ENCODE measurements at regions not wholly inside any gene's neighbourhood (a gene's known extent, or its start where the extent isn't known, plus 50 kb on each side); places are given as distances from the start of the nearest gene placed in this dataset.

GRCh38 chr2:401019-401679 lies 113.3 kb upstream of the ALKAL2 start:
- WGBS (ENCODE audit: insufficient coverage, insufficient read length): no CpG with 5 or more reads among the region's 14 CpGs
- H3K36me3 ChIP-seq (ENCODE audit: control insufficient read depth, insufficient read depth, low read length): no peaks in the 10 kb centered on the region

GRCh38 chr2:397926-398325 lies 110.0 kb upstream of the ALKAL2 start:
- DNase-seq (ENCODE audit: low read depth, low spot score): no peak
- Histone ChIP-seq H3K36me3 (ENCODE audit: control insufficient read depth, insufficient read depth, low read length) (no peaks in the 10 kb centered on the region), H3K27me3 (ENCODE audit: control insufficient read depth, insufficient read depth, low read length) (no peaks in the 10 kb centered on the region; the same call in 1 of the 2 replicates), H3K4me3 (ENCODE audit: low read length) (no peak overlapping the region), H3K4me1 (ENCODE audit: control insufficient read depth, insufficient read depth, low read length) (no peaks in the 10 kb centered on the region), H3K27ac (ENCODE audit: low read length) (no peak overlapping the region), H3K9me3 (ENCODE audit: control insufficient read depth, insufficient read depth, low read length) (no peaks in the 10 kb centered on the region)
- 100% methylated on average over 1 of the region's 9 CpGs for WGBS (ENCODE audit: insufficient coverage, insufficient read length)

More at GRCh38 chr2:401019-401679, 113.3 kb upstream of the ALKAL2 start:
- DNase-seq (ENCODE audit: low read depth, low spot score): no peak
- H3K27ac ChIP-seq (ENCODE audit: low read length): no peak overlapping the region
- H3K4me3 ChIP-seq (ENCODE audit: low read length): no peak overlapping the region
- H3K27me3 ChIP-seq (ENCODE audit: control insufficient read depth, insufficient read depth, low read length): no peaks in the 10 kb centered on the region; the same call in 1 of the 2 replicates
- H3K9me3 ChIP-seq (ENCODE audit: control insufficient read depth, insufficient read depth, low read length): no peaks in the 10 kb centered on the region
- no peaks in the 10 kb centered on the region for H3K4me1 ChIP-seq (ENCODE audit: control insufficient read depth, insufficient read depth, low read length)

GRCh38 chr2:397521-397920 lies 109.6 kb upstream of the ALKAL2 start:
- DNase-seq (ENCODE audit: low read depth, low spot score): no peak
- H3K9me3 ChIP-seq (ENCODE audit: control insufficient read depth, insufficient read depth, low read length): no peaks in the 10 kb centered on the region
- no peaks in the 10 kb centered on the region; the same call in 1 of the 2 replicates for H3K27me3 ChIP-seq (ENCODE audit: control insufficient read depth, insufficient read depth, low read length)
- no peak overlapping the region for H3K4me3 ChIP-seq (ENCODE audit: low read length)
- no CpG with 5 or more reads among the region's 14 CpGs for WGBS (ENCODE audit: insufficient coverage, insufficient read length)
- no peak overlapping the region for H3K27ac ChIP-seq (ENCODE audit: low read length)
- H3K36me3 ChIP-seq (ENCODE audit: control insufficient read depth, insufficient read depth, low read length): no peaks in the 10 kb centered on the region
- no peaks in the 10 kb centered on the region for H3K4me1 ChIP-seq (ENCODE audit: control insufficient read depth, insufficient read depth, low read length)

DNA sequence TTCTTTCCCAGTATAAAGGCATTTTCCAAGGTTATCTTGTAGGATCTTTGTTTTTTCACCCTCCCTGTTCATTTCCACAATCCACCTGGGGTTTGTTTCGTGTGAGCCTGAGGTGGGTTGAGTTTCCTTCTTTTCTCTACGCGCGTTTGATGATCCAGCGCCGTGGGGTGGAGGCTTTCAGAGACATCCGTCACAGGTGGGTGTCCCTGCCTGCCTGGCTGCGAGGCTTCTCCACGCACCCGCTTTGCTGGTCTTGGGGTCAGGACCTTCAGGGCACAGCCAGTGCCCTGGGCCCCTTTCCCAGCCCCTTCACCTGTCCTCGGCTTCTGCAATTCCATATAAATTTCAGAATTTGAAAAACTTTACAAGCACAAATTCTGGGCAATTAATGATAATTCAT lies 109.0 kb upstream of the ALKAL2 start:
- no peaks in the 10 kb centered on the region for H3K9me3 ChIP-seq (ENCODE audit: control insufficient read depth, insufficient read depth, low read length)
- H3K4me1 ChIP-seq (ENCODE audit: control insufficient read depth, insufficient read depth, low read length): no peaks in the 10 kb centered on the region
- H3K36me3 ChIP-seq (ENCODE audit: control insufficient read depth, insufficient read depth, low read length): no peaks in the 10 kb centered on the region
- no peak for DNase-seq (ENCODE audit: low read depth, low spot score)
- H3K27me3 ChIP-seq (ENCODE audit: control insufficient read depth, insufficient read depth, low read length): no peaks in the 10 kb centered on the region; the same call in 1 of the 2 replicates
- no peak overlapping the region for H3K27ac ChIP-seq (ENCODE audit: low read length)
- H3K4me3 ChIP-seq (ENCODE audit: low read length): no peak overlapping the region
- no CpG with 5 or more reads among the region's 11 CpGs for WGBS (ENCODE audit: insufficient coverage, insufficient read length)

DNA sequence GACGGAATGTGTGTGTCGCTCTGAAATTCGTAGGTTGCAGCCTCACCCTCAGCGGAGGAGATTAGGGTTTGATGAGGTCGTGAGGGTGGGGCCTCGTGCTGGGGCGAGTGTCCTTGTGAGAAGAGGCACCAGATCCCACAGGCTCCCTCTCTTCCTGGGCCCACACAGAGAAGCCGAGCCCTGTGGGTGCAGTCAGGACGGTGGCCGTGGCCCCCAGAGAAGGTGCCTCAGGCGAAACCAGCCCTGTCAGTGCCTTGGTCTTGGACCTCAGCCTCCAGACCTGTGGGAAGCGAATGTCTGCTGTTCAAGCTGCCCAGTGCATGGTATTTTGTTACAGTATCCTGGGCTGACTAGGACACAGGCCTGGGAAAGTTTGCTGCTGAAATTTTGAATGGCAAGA lies 108.0 kb upstream of the ALKAL2 start:
- Histone ChIP-seq H3K36me3 (ENCODE audit: control insufficient read depth, insufficient read depth, low read length) (no peaks in the 10 kb centered on the region), H3K4me3 (ENCODE audit: low read length) (no peak overlapping the region), H3K27ac (ENCODE audit: low read length) (no peak overlapping the region), H3K27me3 (ENCODE audit: control insufficient read depth, insufficient read depth, low read length) (no peaks in the 10 kb centered on the region; the same call in 1 of the 2 replicates), H3K4me1 (ENCODE audit: control insufficient read depth, insufficient read depth, low read length) (no peaks in the 10 kb centered on the region), H3K9me3 (ENCODE audit: control insufficient read depth, insufficient read depth, low read length) (no peaks in the 10 kb centered on the region)
- no peak for DNase-seq (ENCODE audit: low read depth, low spot score)
- no CpG with 5 or more reads among the region's 12 CpGs for WGBS (ENCODE audit: insufficient coverage, insufficient read length)

DNA sequence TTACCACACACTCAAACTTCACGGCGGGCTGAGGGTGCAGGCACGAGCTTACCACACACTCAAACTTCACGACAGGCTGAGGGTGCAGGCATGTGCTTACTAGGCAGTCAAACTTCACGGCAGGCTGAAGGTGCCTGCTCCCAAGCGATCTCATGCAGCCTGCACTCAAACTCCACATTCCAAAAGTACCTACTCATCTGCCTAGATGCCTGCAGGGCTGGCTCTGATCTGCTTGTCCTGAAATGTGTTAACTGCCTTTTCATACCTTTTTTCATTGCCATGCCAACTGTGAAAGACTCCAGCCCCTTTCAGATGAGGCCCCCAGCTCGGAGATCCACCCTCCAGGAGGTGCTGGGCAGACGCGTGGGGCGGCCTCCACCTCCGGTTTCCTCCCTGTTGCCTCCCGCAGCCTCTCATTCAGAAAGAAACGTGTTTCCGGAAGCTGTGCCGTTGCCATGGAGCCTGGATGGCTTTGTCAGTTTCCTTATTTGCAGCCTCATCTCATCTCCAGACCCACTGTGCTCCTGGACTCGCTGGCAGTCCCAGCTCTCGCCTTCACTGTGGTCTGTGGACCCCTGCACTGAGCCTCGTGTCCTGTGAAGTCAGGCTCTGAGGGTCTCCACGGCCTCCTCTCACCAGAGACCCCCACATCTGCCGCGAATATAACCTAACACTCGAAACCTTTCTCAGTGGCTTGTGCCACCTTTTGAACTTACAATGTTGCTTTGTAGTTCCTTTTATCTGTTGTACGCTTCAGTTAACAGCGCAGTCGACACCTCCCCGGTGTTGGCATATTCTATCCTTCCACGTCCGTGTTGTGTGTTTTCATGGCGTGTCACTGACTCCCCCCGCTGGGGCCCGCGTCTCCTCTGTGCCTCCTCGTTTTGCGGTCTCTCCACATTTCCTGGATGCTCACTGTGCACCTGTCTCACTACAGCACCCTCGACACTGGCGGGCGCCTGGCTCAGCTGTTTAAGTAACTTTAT lies 106.1 kb upstream of the ALKAL2 start:
- DNase-seq (ENCODE audit: low read depth, low spot score): no peak
- H3K4me3 ChIP-seq (ENCODE audit: low read length): no peak overlapping the region
- no CpG with 5 or more reads among the region's 37 CpGs for WGBS (ENCODE audit: insufficient coverage, insufficient read length)

GRCh38 chr2:392926-393280 lies 105.0 kb upstream of the ALKAL2 start:
- Histone ChIP-seq H3K27ac (ENCODE audit: low read length) (no peak overlapping the region), H3K4me3 (ENCODE audit: low read length) (no peak overlapping the region), H3K4me1 (ENCODE audit: control insufficient read depth, insufficient read depth, low read length) (no peaks in the 10 kb centered on the region), H3K27me3 (ENCODE audit: control insufficient read depth, insufficient read depth, low read length) (no peaks in the 10 kb centered on the region), H3K36me3 (ENCODE audit: control insufficient read depth, insufficient read depth, low read length) (no peaks in the 10 kb centered on the region), H3K9me3 (ENCODE audit: control insufficient read depth, insufficient read depth, low read length) (no peaks in the 10 kb centered on the region)
- DNase-seq (ENCODE audit: low read depth, low spot score): no peak
- WGBS (ENCODE audit: insufficient coverage, insufficient read length): no CpG with 5 or more reads among the region's 9 CpGs

More for the DNA sequence above, 106.1 kb upstream of the ALKAL2 start:
- no peaks in the 10 kb centered on the region; the same call in 1 of the 2 replicates for H3K27me3 ChIP-seq (ENCODE audit: control insufficient read depth, insufficient read depth, low read length)
- no peaks in the 10 kb centered on the region for H3K4me1 ChIP-seq (ENCODE audit: control insufficient read depth, insufficient read depth, low read length)
- H3K36me3 ChIP-seq (ENCODE audit: control insufficient read depth, insufficient read depth, low read length): no peaks in the 10 kb centered on the region
- H3K9me3 ChIP-seq (ENCODE audit: control insufficient read depth, insufficient read depth, low read length): no peaks in the 10 kb centered on the region
- no peak overlapping the region for H3K27ac ChIP-seq (ENCODE audit: low read length)

DNA sequence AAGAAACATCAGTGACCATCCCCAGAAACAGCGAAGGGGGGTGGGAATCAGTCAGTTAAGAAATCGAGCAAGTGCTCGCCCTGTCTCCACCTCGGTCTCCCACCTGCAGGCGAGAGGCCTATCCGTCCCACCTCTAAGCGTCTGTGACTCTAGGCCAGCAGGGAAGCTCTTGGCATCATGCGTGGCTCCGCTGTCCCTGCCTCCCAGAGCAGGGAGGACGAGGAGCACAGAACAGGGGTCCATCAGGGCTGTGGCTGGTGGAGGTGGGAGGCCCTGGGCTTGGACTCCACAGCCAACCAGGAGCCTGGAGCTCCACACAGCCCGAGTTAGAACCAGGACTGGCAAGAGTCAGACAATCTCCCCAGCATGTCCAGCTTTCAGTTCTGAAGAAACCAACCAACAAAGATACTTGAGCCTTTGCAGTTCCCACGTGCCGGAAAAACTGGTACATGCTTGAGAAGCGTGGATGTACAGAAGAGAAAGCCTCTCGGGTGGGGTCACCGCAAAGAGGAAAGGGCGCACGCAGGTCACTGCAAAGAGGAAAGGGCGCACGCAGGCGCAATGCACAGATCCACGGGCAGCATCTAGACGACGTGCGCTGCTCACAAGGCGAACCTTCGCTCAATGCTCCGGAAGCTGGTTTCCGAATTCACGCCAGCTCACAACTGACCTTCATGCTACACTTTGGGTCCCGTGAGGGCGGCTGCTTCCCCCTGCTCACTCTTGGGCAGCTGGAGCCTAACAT lies 104.5 kb upstream of the ALKAL2 start:
- H3K27ac ChIP-seq (ENCODE audit: low read length): no peak overlapping the region
- H3K9me3 ChIP-seq (ENCODE audit: control insufficient read depth, insufficient read depth, low read length): no peaks in the 10 kb centered on the region
- H3K27me3 ChIP-seq (ENCODE audit: control insufficient read depth, insufficient read depth, low read length): no peaks in the 10 kb centered on the region
- H3K4me3 ChIP-seq (ENCODE audit: low read length): no peak overlapping the region
- no peak for DNase-seq (ENCODE audit: low read depth, low spot score)
- no peaks in the 10 kb centered on the region for H3K4me1 ChIP-seq (ENCODE audit: control insufficient read depth, insufficient read depth, low read length)
- no CpG with 5 or more reads among the region's 32 CpGs for WGBS (ENCODE audit: insufficient coverage, insufficient read length)
- H3K36me3 ChIP-seq (ENCODE audit: control insufficient read depth, insufficient read depth, low read length): no peaks in the 10 kb centered on the region

DNA sequence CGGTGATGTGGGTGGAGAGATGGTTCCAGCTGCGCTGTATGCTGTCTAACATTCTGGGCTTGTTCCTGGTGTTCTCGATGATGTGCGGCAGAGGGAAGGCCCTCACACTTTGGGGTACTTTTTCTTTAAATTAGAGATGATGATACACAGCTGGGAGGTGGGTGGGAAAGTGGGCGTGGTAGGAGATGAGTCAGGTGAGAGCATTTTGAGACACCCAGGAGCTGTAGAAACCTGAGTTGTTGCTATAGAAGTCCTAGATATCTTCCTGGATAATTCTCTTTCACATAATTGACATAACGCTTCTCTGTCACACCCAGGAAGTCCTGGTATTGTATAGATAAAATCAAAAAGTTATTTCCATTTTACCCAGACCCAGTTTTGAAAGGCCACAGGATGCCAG lies 103.8 kb upstream of the ALKAL2 start:
- no peak overlapping the region for H3K4me3 ChIP-seq (ENCODE audit: low read length)
- no peak overlapping the region for H3K27ac ChIP-seq (ENCODE audit: low read length)
- DNase-seq (ENCODE audit: low read depth, low spot score): no peak
- H3K4me1 ChIP-seq (ENCODE audit: control insufficient read depth, insufficient read depth, low read length): no peaks in the 10 kb centered on the region
- H3K9me3 ChIP-seq (ENCODE audit: control insufficient read depth, insufficient read depth, low read length): no peaks in the 10 kb centered on the region
- H3K27me3 ChIP-seq (ENCODE audit: control insufficient read depth, insufficient read depth, low read length): no peaks in the 10 kb centered on the region
- WGBS (ENCODE audit: insufficient coverage, insufficient read length): no CpG with 5 or more reads among the region's 6 CpGs
- no peaks in the 10 kb centered on the region for H3K36me3 ChIP-seq (ENCODE audit: control insufficient read depth, insufficient read depth, low read length)

DNA sequence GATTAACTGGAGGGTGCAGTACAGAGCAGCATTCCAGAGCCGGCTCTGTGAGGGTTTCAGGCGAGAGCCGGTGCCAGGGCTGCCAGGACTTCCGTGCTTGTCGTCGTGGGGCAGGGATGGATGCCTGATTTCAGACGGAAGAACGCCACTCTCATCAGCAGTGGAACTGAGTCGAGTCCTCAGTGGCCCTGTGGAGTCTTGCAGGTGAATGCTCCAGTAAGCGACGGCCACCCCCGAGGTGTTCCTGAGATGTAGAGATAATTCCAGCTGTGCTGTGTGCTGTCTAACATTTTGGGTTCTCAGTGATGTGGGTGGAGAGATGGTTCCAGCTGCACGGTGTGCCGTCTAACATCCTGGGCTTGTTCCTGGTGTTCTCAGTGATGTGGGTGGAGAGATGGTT lies 103.1 kb upstream of the ALKAL2 start:
- H3K4me3 ChIP-seq (ENCODE audit: low read length): no peak overlapping the region
- DNase-seq (ENCODE audit: low read depth, low spot score): no peak
- no peaks in the 10 kb centered on the region for H3K9me3 ChIP-seq (ENCODE audit: control insufficient read depth, insufficient read depth, low read length)
- H3K27me3 ChIP-seq (ENCODE audit: control insufficient read depth, insufficient read depth, low read length): no peaks in the 10 kb centered on the region
- H3K36me3 ChIP-seq (ENCODE audit: control insufficient read depth, insufficient read depth, low read length): no peaks in the 10 kb centered on the region
- no peaks in the 10 kb centered on the region for H3K4me1 ChIP-seq (ENCODE audit: control insufficient read depth, insufficient read depth, low read length)
- H3K27ac ChIP-seq (ENCODE audit: low read length): no peak overlapping the region
- no CpG with 5 or more reads among the region's 14 CpGs for WGBS (ENCODE audit: insufficient coverage, insufficient read length)

Measured in iPS DF 6.9 (cell line).